ENCODE measurements at regions not wholly inside any gene's neighbourhood (a gene's known extent, or its start where the extent isn't known, plus 50 kb on each side); places are given as distances from the start of the nearest gene placed in this dataset.

DNA sequence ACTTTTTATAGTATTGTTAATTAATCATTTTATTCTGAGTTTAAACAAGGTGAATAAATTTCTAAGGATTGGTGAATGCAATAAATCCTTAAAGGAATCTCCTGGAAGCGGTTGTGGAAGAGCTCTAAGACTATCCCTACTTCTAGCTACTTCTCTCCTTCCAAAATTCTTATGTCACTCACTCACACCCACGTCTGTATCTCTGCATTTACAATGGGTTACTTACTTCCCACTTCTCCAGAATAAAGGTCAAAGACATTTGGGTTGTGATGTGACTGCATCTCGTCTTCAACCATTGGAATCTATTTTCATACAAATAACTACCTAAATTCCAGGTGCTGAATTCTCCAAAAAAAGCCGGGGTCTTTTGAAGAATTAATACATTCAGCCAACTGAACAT lies 234.2 kb upstream of the MDFIC2 start:
- Histone ChIP-seq H3K27me3 (ENCODE audit: insufficient read depth, low read length) (no peaks in the 10 kb centered on the region), H3K36me3 (ENCODE audit: insufficient read depth, low read length) (no peaks in the 10 kb centered on the region), H3K4me1 (ENCODE audit: insufficient read depth, low read length, severe bottlenecking) (no peaks in the 10 kb centered on the region), H4K20me1 (ENCODE audit: insufficient read depth, low read length) (no peaks in the 10 kb centered on the region), H3F3A (ENCODE audit: insufficient read depth, low read length) (no peaks in the 10 kb centered on the region), H3K27ac (ENCODE audit: low read depth, low read length, poor library complexity, severe bottlenecking) (no peak overlapping the region), H3K4me3 (ENCODE audit: low read depth, low read length, poor library complexity, severe bottlenecking) (no peak overlapping the region), H3K9me3 (ENCODE audit: low read length) (no peaks in the 10 kb centered on the region), H3K9me2 (ENCODE audit: low read depth, low read length) (no peaks in the 10 kb centered on the region), H3K4me2 (ENCODE audit: low read length) (no peak overlapping the region), H3K79me2 (ENCODE audit: insufficient read depth, low read length) (no peaks in the 10 kb centered on the region), H3K9ac (ENCODE audit: low read length) (no peak overlapping the region), H2AFZ (ENCODE audit: low read length) (no peak overlapping the region)
- TF ChIP-seq, protein P1, sequence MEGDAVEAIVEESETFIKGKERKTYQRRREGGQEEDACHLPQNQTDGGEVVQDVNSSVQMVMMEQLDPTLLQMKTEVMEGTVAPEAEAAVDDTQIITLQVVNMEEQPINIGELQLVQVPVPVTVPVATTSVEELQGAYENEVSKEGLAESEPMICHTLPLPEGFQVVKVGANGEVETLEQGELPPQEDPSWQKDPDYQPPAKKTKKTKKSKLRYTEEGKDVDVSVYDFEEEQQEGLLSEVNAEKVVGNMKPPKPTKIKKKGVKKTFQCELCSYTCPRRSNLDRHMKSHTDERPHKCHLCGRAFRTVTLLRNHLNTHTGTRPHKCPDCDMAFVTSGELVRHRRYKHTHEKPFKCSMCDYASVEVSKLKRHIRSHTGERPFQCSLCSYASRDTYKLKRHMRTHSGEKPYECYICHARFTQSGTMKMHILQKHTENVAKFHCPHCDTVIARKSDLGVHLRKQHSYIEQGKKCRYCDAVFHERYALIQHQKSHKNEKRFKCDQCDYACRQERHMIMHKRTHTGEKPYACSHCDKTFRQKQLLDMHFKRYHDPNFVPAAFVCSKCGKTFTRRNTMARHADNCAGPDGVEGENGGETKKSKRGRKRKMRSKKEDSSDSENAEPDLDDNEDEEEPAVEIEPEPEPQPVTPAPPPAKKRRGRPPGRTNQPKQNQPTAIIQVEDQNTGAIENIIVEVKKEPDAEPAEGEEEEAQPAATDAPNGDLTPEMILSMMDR (IDR thresholded peaks at IDR 0.05; ENCODE audit: low read length), result no peak
- no peak for TF ChIP-seq EZH2 (IDR thresholded peaks at IDR 0.05; ENCODE audit: borderline replicate concordance, low read length)

DNA sequence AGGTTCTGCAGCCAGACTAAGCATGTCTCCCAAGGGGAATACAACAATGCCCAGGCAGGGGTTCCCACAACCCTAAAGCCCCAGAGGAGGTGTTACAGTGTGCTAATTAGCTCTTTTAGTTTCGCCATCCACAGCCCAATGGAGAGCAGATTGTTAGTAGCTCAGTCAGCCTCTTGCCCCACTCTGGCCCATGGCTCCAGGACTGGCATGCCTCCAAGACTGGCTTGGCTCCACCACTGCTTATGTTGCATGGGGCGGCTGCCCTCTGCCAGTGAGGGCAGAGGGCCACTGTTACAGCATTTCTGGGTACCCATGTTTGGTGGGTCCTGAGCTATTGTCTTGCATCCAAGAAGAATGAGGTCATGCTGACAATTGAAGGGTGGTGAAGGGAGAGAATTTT lies 231.1 kb upstream of the MDFIC2 start:
- H3K79me2 ChIP-seq (ENCODE audit: insufficient read depth, low read length), result no peaks in the 10 kb centered on the region
- no peak overlapping the region for H3K27ac ChIP-seq (ENCODE audit: low read depth, low read length, poor library complexity, severe bottlenecking)
- no peaks in the 10 kb centered on the region for H4K20me1 ChIP-seq (ENCODE audit: insufficient read depth, low read length)
- no peak overlapping the region for H3K4me3 ChIP-seq (ENCODE audit: low read depth, low read length, poor library complexity, severe bottlenecking)
- H3K4me1 ChIP-seq (ENCODE audit: insufficient read depth, low read length, severe bottlenecking), result no peaks in the 10 kb centered on the region
- H3F3A ChIP-seq (ENCODE audit: insufficient read depth, low read length), result no peaks in the 10 kb centered on the region
- no peak for TF ChIP-seq EZH2 (IDR thresholded peaks at IDR 0.05; ENCODE audit: borderline replicate concordance, low read length)
- TF ChIP-seq, protein P1 (IDR thresholded peaks at IDR 0.05; ENCODE audit: low read length), result no peak
- H3K4me2 ChIP-seq (ENCODE audit: low read length), result no peak overlapping the region
- no peaks in the 10 kb centered on the region for H3K36me3 ChIP-seq (ENCODE audit: insufficient read depth, low read length)
- H3K9me3 ChIP-seq (ENCODE audit: low read length), result no peaks in the 10 kb centered on the region
- no peaks in the 10 kb centered on the region for H3K27me3 ChIP-seq (ENCODE audit: insufficient read depth, low read length)
- no peak overlapping the region for H3K9ac ChIP-seq (ENCODE audit: low read length)
- no peak overlapping the region for H2AFZ ChIP-seq (ENCODE audit: low read length)
- no peaks in the 10 kb centered on the region for H3K9me2 ChIP-seq (ENCODE audit: low read depth, low read length)

DNA sequence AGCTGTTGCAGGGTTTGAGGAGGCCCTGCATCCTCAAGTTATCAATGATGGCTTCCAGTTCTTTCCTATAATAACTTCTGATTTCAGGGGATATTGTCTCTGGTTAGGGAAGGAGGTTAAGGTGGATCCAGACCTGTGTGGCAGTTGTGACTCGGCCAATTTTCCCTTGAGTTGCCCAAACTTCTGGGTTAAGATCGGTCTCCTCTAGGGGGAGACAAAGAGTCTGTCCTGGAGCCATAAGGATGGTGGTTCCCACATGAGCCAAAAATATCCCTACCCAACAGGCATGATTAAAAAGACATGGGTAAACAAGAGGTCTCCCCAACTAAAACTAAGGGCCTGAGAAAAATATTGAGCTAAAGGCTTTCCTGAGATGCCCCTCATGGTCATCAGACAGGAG lies 227.5 kb upstream of the MDFIC2 start:
- Histone ChIP-seq H3K9me2 (ENCODE audit: low read depth, low read length) (no peaks in the 10 kb centered on the region), H3K9me3 (ENCODE audit: low read length) (no peaks in the 10 kb centered on the region), H3F3A (ENCODE audit: insufficient read depth, low read length) (no peaks in the 10 kb centered on the region), H3K27me3 (ENCODE audit: insufficient read depth, low read length) (no peaks in the 10 kb centered on the region), H3K27ac (ENCODE audit: low read depth, low read length, poor library complexity, severe bottlenecking) (no peak overlapping the region), H3K4me3 (ENCODE audit: low read depth, low read length, poor library complexity, severe bottlenecking) (no peak overlapping the region), H3K9ac (ENCODE audit: low read length) (no peak overlapping the region), H4K20me1 (ENCODE audit: insufficient read depth, low read length) (no peaks in the 10 kb centered on the region), H3K79me2 (ENCODE audit: insufficient read depth, low read length) (no peaks in the 10 kb centered on the region), H2AFZ (ENCODE audit: low read length) (no peak overlapping the region), H3K4me2 (ENCODE audit: low read length) (no peak overlapping the region), H3K4me1 (ENCODE audit: insufficient read depth, low read length, severe bottlenecking) (no peaks in the 10 kb centered on the region), H3K36me3 (ENCODE audit: insufficient read depth, low read length) (no peaks in the 10 kb centered on the region)
- TF ChIP-seq, protein P1 (IDR thresholded peaks at IDR 0.05; ENCODE audit: low read length), result peak; percentile 49; the same call in 1 of the 2 replicates
- TF ChIP-seq EZH2 (IDR thresholded peaks at IDR 0.05; ENCODE audit: borderline replicate concordance, low read length), result no peak

Data from OCI-LY1 (cell line).